ENCODE measurements at regions not wholly inside any gene's neighbourhood (a gene's known extent, or its start where the extent isn't known, plus 50 kb on each side); places are given as distances from the start of the nearest gene placed in this dataset.

GRCh38 chr5:44868541-44868940, 59.8 kb downstream of the MRPS30 start:
- no peak for DNase-seq (ENCODE audit: extremely low read depth, low read depth, low spot score)

DNA sequence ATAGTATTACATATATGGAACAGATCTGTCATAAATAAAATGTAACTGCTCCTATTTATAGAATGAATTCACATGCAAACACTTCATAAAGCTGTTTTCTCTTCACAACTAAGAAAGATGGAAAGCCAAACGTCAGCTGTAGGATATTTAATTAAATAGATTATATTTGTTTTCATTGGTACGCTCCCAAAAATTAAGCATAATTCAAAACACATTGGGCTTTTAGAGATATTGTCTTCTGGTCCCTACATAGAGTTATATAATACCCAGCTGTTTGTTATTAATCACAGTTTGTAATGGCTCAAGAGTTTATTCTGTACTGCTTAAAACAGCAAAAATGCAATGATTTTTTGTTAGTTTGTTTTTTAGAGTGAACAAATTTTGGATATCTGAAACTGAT, 61.2 kb downstream of the MRPS30 start:
- no peak for DNase-seq (ENCODE audit: extremely low read depth, low read depth, low spot score)

DNA sequence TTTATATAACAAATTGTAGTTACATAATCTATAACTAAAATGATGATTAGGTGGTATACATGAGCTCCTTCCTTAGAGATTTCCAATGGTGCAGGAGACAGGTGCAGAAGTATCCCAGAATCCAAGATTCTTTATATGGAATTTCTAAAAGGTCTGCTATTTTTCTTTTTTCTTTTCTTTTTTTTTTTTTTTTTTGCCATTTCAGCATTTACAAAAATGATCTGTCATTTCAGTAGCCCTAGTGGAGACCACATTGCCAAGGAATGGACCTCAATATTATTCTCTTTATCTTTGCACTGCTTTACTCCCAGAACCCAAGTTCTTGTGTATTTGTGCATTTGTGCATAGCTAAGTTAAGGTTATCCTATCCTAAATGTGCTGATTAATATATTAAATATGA, 61.7 kb downstream of the MRPS30 start:
- no peak for DNase-seq (ENCODE audit: extremely low read depth, low read depth, low spot score)

- DNase-seq (ENCODE audit: extremely low read depth, low read depth, low spot score) = no peak
Observed at GRCh38 chr5:44871401-44871800, 62.7 kb downstream of the MRPS30 start.

DNA sequence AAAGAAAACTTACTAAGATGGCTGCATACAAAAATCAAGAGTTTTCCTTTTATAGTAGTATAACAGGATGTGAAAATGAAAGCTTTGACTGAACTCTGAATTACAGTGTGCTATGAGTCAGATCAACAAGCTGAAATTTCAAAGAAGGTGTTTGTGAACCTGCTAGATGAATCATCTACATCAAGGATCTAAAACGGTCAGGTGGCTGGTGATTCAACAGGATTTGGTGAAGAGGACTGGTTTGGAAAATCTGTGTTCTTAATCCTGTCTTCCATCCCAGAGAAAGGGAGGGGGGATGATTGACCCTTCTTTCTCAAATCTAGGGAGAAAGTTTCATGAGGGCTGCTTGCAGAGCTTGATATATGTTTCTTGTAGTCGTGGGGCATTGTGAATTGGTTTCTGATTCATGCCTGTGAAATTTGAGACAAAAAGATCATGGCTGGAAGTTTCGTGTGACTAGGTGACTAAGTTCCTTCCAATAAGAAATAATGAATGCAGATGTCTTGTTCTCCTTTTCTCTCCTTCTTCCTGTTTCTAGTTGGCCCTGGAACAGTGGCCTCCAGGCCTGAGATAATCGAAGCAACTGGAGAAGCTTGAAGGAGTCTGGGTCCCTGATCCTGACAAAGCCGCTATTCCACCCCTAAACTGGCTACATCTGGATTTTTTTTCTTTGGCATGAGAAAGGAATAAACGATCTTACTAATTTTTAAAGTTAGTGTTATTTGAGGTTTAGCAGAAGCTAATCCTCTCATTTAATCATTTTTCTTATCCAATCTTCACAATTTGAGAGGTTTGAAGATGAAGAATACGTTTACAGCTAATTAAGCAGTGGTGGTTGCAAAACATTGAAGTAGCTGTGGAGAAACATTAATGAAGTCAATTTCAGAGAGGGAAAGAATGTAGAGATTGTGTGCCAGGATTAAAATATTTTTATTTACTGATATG, 67.2 kb downstream of the MRPS30 start:
- peak; percentile 78 for DNase-seq (ENCODE audit: extremely low read depth, low read depth, low spot score)

DNA sequence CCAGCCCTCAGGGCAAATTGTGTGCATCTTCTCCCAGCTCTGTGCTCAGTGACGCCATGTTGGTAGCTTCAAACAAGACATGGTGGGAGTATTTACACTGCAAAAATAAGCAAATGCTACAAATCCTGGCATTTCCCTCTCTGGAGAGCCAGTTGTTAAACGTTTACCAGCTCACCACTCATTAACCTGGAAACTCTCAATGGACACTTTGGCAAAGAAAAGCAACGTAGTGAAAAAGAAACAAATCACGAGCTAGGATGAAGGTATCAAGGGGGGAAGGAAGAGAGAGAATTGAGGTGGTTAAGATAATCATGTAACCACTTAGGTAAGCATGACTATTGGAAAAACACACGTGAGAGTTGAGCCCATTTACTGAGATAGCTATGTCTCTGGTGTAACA, 72.5 kb downstream of the MRPS30 start:
- DNase-seq (ENCODE audit: extremely low read depth, low read depth, low spot score) = no peak

- DNase-seq (ENCODE audit: extremely low read depth, low read depth, low spot score) = no peak
Observed at GRCh38 chr5:44884036-44884435, 75.3 kb downstream of the MRPS30 start.

DNA sequence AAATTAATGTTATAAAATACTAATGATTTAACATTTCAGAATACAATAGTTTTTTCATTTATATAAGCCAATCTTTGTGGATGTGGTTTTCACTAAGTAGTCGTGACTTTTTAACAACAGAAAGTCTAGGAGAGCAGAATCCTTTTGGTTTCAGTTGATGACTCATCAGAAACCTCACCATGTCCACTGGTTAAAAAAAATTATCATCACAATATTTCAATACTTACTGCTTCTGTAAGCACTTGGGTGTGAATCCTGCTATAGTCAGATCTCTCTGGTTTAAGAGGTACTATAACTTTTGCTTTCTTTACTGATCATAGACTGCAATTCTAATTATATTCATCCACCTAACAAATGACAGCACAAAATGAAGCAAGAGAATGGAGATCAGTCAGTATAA, 77.2 kb downstream of the MRPS30 start:
- DNase-seq (ENCODE audit: extremely low read depth, low read depth, low spot score) = no peak

DNA sequence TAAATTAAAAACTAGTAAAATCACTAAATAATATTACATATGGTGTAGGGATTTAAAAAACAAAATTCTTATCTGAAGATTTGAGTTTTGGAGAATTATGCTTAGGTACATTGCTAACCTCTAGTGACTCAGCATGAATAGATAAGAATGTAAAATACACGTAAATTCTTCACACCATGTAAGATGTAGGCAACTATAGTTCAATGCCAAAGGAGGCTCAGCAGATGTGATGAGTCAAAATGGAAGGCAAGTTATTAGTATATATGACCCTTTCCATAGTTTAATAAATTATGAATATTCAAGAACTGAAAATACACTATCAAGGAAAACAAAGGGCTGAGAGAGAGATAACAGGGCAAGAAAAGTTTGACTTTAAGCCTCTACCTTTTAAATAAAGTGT, 79.0 kb downstream of the MRPS30 start:
- DNase-seq (ENCODE audit: extremely low read depth, low read depth, low spot score) = no peak

GRCh38 chr5:44888435-44888834, 79.7 kb downstream of the MRPS30 start:
- no peak for DNase-seq (ENCODE audit: extremely low read depth, low read depth, low spot score)

- no peak for DNase-seq (ENCODE audit: extremely low read depth, low read depth, low spot score)
Observed at GRCh38 chr5:44891116-44891515, 82.4 kb downstream of the MRPS30 start.

- DNase-seq (ENCODE audit: extremely low read depth, low read depth, low spot score) = no peak
Observed at GRCh38 chr5:44900273-44900954, 91.7 kb downstream of the MRPS30 start.

DNA sequence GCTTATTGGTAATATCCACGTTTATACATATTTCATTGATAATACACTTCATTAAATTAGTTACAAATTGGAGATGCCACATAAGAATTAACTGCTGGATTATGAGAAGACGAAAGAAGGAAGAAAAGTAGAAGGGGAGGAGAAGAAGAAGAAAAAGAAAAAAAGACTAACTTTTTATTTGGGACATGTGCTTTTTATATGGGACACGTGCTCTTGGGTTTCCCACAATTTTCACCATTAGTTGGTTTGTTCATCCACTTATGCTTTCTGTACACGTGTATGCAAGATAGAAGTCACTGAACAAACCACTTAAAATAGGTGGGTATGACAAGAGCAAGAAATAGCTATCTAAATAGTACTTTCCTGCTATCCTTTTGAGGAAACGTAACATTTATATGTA, 98.6 kb downstream of the MRPS30 start:
- DNase-seq (ENCODE audit: extremely low read depth, low read depth, low spot score) = no peak

DNA sequence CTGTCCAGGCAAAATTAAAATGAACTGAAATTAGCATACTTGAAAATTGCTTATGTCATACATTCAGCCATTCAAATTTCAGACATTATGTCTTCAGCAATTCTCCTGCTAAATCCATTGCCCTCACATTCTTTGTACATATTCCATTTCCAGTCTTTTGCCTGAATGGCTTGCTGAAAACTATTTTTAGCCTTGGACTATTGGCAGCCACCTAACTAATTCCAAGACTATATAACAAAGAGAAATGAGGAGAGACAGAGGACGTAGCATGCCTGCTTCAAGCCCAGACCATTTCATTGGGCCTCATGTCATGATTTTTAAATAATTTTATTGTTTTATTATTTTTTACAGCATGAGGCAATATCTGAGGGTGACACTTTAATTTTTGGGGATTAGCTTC, 100.3 kb downstream of the MRPS30 start:
- no peak for DNase-seq (ENCODE audit: extremely low read depth, low read depth, low spot score)

DNA sequence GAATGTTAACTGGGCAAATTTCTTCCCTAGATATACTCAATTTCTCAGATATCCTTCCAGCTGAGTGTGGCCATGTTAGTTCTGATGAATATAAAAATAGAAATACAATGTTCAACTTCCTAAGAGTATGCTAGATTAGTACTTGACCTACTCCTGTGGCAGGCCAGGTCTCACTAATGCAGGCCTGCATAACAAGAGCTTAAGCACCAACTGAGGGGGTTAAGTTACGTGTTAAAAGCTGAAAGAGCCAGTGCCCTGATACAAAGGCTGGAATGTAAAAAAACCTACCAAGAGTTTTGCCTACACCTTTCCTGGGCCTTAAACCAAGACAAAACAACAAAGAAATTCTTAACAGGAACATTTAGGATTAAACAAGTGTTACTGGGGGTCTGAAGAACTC, 102.8 kb downstream of the MRPS30 start:
- DNase-seq (ENCODE audit: extremely low read depth, low read depth, low spot score) = no peak

DNA sequence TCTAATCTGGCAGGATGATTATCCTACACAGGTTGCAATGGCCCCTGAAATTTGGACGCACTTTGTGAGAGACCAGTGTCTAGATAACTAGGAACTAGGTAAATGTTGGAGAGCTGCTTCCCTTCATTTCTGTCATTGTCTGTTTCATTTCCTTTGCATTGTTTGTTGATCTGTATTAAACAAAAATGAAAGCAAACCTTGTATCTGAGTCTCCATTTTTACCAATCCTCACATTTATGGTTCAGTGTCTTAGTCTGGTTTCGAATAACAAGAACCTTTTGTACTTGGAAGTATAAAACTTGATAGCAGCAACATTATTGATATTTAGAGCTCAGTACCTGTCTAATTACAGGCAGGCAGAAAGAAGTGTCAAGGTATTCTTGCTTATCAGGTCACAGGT, 105.5 kb downstream of the MRPS30 start:
- DNase-seq (ENCODE audit: extremely low read depth, low read depth, low spot score) = no peak

- DNase-seq (ENCODE audit: extremely low read depth, low read depth, low spot score) = no peak
Observed at GRCh38 chr5:44919560-44919959, 110.8 kb downstream of the MRPS30 start.

DNA sequence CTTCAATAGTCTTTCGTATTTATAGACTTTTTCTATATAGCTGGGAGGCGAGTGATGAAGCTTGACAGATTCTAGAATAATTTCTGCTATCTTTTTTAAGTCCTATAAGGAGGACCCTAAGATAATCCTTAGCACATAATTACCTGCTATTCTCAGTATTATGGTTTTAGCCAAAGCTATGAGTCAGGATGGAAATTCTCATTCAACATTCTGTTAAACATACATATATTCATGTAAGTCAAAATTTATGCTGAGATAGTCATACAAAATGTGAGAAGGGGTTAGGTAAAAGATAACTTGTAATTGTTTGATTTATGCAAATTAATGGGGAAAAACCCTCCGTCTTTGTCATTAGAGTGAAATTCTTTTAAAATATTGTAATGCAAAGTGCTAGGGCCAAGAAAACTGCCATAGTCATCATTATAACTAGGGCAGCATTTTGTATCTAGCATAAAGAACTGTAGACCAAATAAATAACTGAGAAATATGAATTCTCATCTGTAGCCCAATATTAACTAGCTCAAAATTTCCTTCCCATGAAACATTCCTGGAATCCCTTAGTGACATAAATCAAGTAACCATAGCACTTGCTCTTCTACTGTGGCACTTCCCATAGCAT, 118.5 kb downstream of the MRPS30 start:
- DNase-seq (ENCODE audit: extremely low read depth, low read depth, low spot score) = no peak

DNA sequence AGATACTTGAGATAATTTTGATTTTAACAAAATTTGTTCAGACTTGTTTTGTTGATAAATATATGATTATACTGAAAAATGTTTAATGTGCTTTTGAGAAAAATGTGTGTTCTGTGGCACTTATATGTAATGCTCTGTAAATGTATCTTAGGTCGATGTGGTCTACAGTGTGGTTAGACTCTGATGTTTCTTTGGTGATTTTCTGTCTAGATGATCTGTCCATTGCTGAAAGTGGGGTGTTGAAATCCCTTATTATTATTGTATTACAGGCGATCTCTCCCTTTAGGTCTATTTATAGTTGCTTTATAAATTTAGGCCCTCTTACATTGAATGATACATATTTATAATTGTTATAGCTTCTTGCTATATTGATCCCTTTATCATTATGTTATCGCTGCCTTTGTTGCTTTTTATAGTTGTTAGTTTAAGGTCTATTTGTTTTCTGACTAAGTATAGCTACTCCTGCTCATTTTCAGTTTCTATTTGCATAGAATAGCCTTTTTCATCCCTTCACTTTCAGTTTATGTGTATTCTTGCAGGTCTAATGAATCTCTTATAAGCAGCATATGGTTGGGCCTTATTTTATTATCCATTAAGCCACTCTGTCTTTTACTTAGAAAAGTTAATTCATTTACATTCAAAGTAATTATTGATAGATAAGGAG, 124.3 kb downstream of the MRPS30 start:
- no peak for DNase-seq (ENCODE audit: extremely low read depth, low read depth, low spot score)

GRCh38 chr5:44933686-44934085, 124.9 kb downstream of the MRPS30 start:
- DNase-seq (ENCODE audit: extremely low read depth, low read depth, low spot score) = no peak

DNA sequence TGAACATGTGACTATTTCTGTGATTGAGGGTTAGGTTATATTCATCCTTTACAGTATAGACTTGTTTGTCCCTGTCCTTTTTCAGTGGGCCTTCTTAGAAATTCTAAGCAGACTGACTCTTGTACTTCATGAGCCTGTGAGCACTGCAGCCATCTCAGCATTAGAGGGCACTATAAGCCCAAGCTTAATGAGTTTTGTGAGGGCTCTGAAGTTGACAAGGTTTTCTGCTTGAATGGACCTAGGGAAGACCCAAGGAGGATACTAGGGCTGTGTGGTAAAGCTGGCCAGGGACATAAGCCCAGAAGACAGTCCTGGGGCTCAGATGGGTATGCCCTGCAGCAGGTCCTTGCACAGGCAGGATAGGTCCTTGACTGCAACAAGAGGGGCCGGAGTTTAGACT, 126.5 kb downstream of the MRPS30 start:
- no peak for DNase-seq (ENCODE audit: extremely low read depth, low read depth, low spot score)
